Endothelial cell of umbilical vein (primary cell): ENCODE measurements at regions not wholly inside any gene's neighbourhood (a gene's known extent, or its start where the extent isn't known, plus 50 kb on each side); places are given as distances from the start of the nearest gene placed in this dataset.

Source experiments
- BruUV-seq: library from RNA; stranded (reverse); fragments of 400-500 nt; replicated peaks from 2 replicates; lab custom pipeline; 2021; lab: Mats Ljungman, UMichigan
- CTCF ChIA-PET: fragments of 300-600, 350-600 bp; sonication (Branson Sonifier 250); formaldehyde crosslinking; loops from one replicate; lab custom pipeline; 2021; ENCODE audit warnings: antibody characterized with exemption, inconsistent platforms; lab: Charles Lee
- POLR2A ChIA-PET: fragments of 300-600, 350-600 bp; sonication (Branson Sonifier 250); formaldehyde crosslinking; loops from one replicate; lab custom pipeline; 2021; ENCODE audit warnings: antibody characterized with exemption, inconsistent platforms; lab: Charles Lee
- DNase-seq: peaks from one replicate; pipeline ENCODE4 v3.0.0-alpha.2; 2011; ENCODE audit warnings: low read depth, low spot score
- FAIRE-seq: peaks from 2 replicates; lab custom pipeline; 2011; peaks lifted over from hg19 to GRCh38; lab: Jason Lieb, UNC
- H2AFZ ChIP-seq: 2 replicates; pipeline ENCODE4 v1.6.0; 2012; ENCODE audit warnings: low read depth, low read length, control low read depth, inconsistent platforms
- H3K27ac ChIP-seq: 2 replicates; pipeline ENCODE4 v1.5.1; 2011; ENCODE audit warnings: low read depth, mild to moderate bottlenecking, control low read depth, low read length, moderate library complexity; ENCODE audit not compliant: insufficient read depth
- H3K27me3 ChIP-seq, 2 experiments: 2 replicates each; pipeline versions ENCODE4 v1.6.0 to v1.6.1; 2011; ENCODE audit warnings: low read length in 2 of 2, mixed read lengths in 1 of 2; ENCODE audit not compliant: control insufficient read depth in 2 of 2, insufficient read depth in 2 of 2
- H3K36me3 ChIP-seq, 2 experiments: 2 replicates in 1 of 2; 3 replicates in 1 of 2; pipeline ENCODE4 v1.5.1; 2011; ENCODE audit warnings: low read length in 2 of 2, mild to moderate bottlenecking in 1 of 2, moderate library complexity in 1 of 2; ENCODE audit not compliant: control insufficient read depth in 2 of 2, insufficient read depth in 2 of 2; ENCODE audit errors: extremely low read depth in 1 of 2
- H3K4me1 ChIP-seq: 3 replicates; pipeline ENCODE4 v1.5.1; 2011; ENCODE audit warnings: mild to moderate bottlenecking, low read length; ENCODE audit not compliant: control insufficient read depth, insufficient read depth; ENCODE audit errors: extremely low read depth
- H3K4me2 ChIP-seq: 2 replicates; pipeline ENCODE4 v1.6.1; 2011; ENCODE audit warnings: low read length, control low read depth, mixed read lengths; ENCODE audit not compliant: insufficient read depth
- H3K4me3 ChIP-seq, 3 experiments: fragments of 200-600 bp in 1 of 3; sonication (generic), shearing (Covaris generic) in 1 of 3; replicated peaks in 1 of 3; 2 replicates each; pipeline ENCODE4 v1.5.1; 2011 to 2016; ENCODE audit warnings: control low read depth in 3 of 3, low read length in 3 of 3, mild to moderate bottlenecking in 2 of 3, inconsistent platforms in 1 of 3, low read depth in 1 of 3, moderate library complexity in 1 of 3; ENCODE audit not compliant: insufficient read depth in 1 of 3
- H3K79me2 ChIP-seq: 2 replicates; pipeline ENCODE4 v1.6.0; 2012; ENCODE audit warnings: low read length, inconsistent platforms; ENCODE audit not compliant: control insufficient read depth, insufficient read depth
- H3K9ac ChIP-seq: replicated peaks from 2 replicates; pipeline ENCODE3; 2011; ENCODE audit warnings: low read length, control low read depth; ENCODE audit not compliant: insufficient read depth; ENCODE audit errors: extremely low read depth
- H3K9me1 ChIP-seq: replicated peaks from 3 replicates; pipeline ENCODE4 v1.6.0; 2011; ENCODE audit warnings: mild to moderate bottlenecking, low read length; ENCODE audit not compliant: control insufficient read depth, insufficient read depth; ENCODE audit errors: extremely low read depth
- H3K9me3 ChIP-seq: replicated peaks from 2 replicates; pipeline ENCODE4 v1.5.1; 2012; ENCODE audit warnings: low read length, inconsistent platforms; ENCODE audit not compliant: control insufficient read depth, insufficient read depth
- H4K20me1 ChIP-seq: replicated peaks from 2 replicates; pipeline ENCODE3; 2011; ENCODE audit warnings: mild to moderate bottlenecking, low read length; ENCODE audit not compliant: control insufficient read depth, insufficient read depth; ENCODE audit errors: extremely low read depth
- CTCF ChIP-seq, 2 donors: IDR thresholded peaks; 1 replicate in 1 of 2; 2 replicates in 1 of 2; pipeline ENCODE4 v1.5.1; 2011; ENCODE audit warnings: low read length in 2 of 2, mild to moderate bottlenecking in 2 of 2, moderate library complexity in 2 of 2, control low read depth in 1 of 2, inconsistent platforms in 1 of 2, low read depth in 1 of 2; ENCODE audit not compliant: insufficient read depth in 1 of 2; ENCODE audit errors: extremely low read depth in 1 of 2
- EZH2 ChIP-seq: IDR thresholded peaks from 2 replicates; pipeline ENCODE4 v1.6.1; 2012; ENCODE audit warnings: borderline replicate concordance, low read depth, mild to moderate bottlenecking, moderate library complexity, low read length, inconsistent platforms; ENCODE audit not compliant: severe bottlenecking
- FOS ChIP-seq: IDR thresholded peaks from 2 replicates; pipeline ENCODE4 v1.6.1; 2011; ENCODE audit warnings: mild to moderate bottlenecking, low read length, moderate library complexity, borderline replicate concordance; ENCODE audit not compliant: insufficient read depth
- GATA2 ChIP-seq: IDR thresholded peaks from 2 replicates; pipeline ENCODE4 v1.7.0; 2011; ENCODE audit warnings: low read depth, mild to moderate bottlenecking, moderate library complexity, mixed read lengths, low read length; ENCODE audit not compliant: insufficient read length, insufficient read depth
- JUN ChIP-seq: IDR thresholded peaks from 2 replicates; pipeline ENCODE4 v1.6.1; 2011; ENCODE audit warnings: borderline replicate concordance, low read depth; ENCODE audit not compliant: insufficient read length, insufficient read depth
- MAX ChIP-seq: IDR thresholded peaks from 2 replicates; pipeline ENCODE4 v1.6.1; 2011; ENCODE audit not compliant: insufficient read depth, insufficient read length
- MYC ChIP-seq: IDR thresholded peaks from one replicate; pipeline ENCODE4 v1.6.1; 2011; ENCODE audit warnings: mild to moderate bottlenecking, low read depth, low read length
- POLR2A ChIP-seq: IDR thresholded peaks from 2 replicates; pipeline ENCODE4 v1.6.1; 2012; ENCODE audit warnings: low read depth, mild to moderate bottlenecking, control low read depth, low read length
- POLR2AphosphoS5 ChIP-seq: IDR thresholded peaks from 2 replicates; pipeline ENCODE4 v1.6.1; 2012; ENCODE audit warnings: low read depth, mild to moderate bottlenecking, control low read depth, low read length, moderate library complexity; ENCODE audit not compliant: insufficient read depth
- dilution Hi-C: fragments of 300-500 bp; cut with MboI; formaldehyde crosslinking; loops from one replicate; pipeline ENCODE4 v1.15.0; 2019; ENCODE audit warnings: low sequenced_read_pairs; ENCODE audit not compliant: extremely low pct_ligation_motif_present
- intact Hi-C: fragments of 100-400 bp; cut with micrococcal nuclease; formaldehyde crosslinking; loops from one replicate; pipeline ENCODE4 v1.10.0; 2022

- Histone ChIP-seq H3K9ac (no peak overlapping the region), H3K79me2 (no peaks in the 10 kb centered on the region), H2AFZ (no peak overlapping the region), H3K4me1 (no peaks in the 10 kb centered on the region), H3K27me3 (peaks cover 0 to 7% of the 10 kb centered on the region in 2 experiments), H3K36me3 (no peaks in the 10 kb centered on the region), H3K4me3 (no peak overlapping the region), H4K20me1 (no peaks in the 10 kb centered on the region), H3K9me1 (no peaks in the 10 kb centered on the region), H3K4me2 (no peak overlapping the region), H3K27ac (no peak overlapping the region), H3K9me3 (no peaks in the 10 kb centered on the region)
- no TSS peak for BruUV-seq
- no peak for FAIRE-seq
- no peak for TF ChIP-seq POLR2AphosphoS5
- no peak for TF ChIP-seq POLR2A
- TF ChIP-seq JUN = no peak
- no peak for TF ChIP-seq CTCF (IDR thresholded peaks at IDR 0.05; ENCODE audit: extremely low read depth in 1 of 2, insufficient read depth in 1 of 2, low read depth in 1 of 2, low read length in 2 of 2)
- no peak for TF ChIP-seq FOS
- intact Hi-C loops (no loop called here), dilution Hi-C loops (no loop called here)
- CTCF ChIA-PET = interaction anchor here (0.5 to 2.6 kb wide), 4 partner anchors 29 to 525 kb away, joined by 3 to 12 read pairs (median 4); no protein-coding TSS in a partner anchor
- POLR2A ChIA-PET = no interaction called here
- no peak for DNase-seq
Observed at GRCh38 chr9:85479305-85479704, 262.4 kb downstream of the AGTPBP1 start.

- Histone ChIP-seq H2AFZ (no peak overlapping the region), H3K27ac (no peak overlapping the region), H3K9me1 (no peaks in the 10 kb centered on the region), H3K4me2 (no peak overlapping the region), H3K4me3 (no peak overlapping the region), H4K20me1 (no peaks in the 10 kb centered on the region), H3K4me1 (no peaks in the 10 kb centered on the region), H3K36me3 (no peaks in the 10 kb centered on the region), H3K9me3 (no peaks in the 10 kb centered on the region), H3K79me2 (no peaks in the 10 kb centered on the region), H3K9ac (no peak overlapping the region), H3K27me3 (peaks cover 0 to 7% of the 10 kb centered on the region in 2 experiments)
- CTCF ChIA-PET = interaction anchor here (0.6 to 2.6 kb wide), 3 partner anchors 29 to 524 kb away, joined by 3 to 12 read pairs (median 6); no protein-coding TSS in a partner anchor
- intact Hi-C loops (no loop called here), dilution Hi-C loops (no loop called here)
- FAIRE-seq (no peak), DNase-seq (no peak)
- POLR2A ChIA-PET = no interaction called here
- TF ChIP-seq JUN (no peak), MYC (no peak), GATA2 (no peak), EZH2 (no peak), MAX (no peak), CTCF (IDR thresholded peaks at IDR 0.05; ENCODE audit: extremely low read depth in 1 of 2, insufficient read depth in 1 of 2, low read depth in 1 of 2, low read length in 2 of 2) (no peak), POLR2A (no peak), POLR2AphosphoS5 (no peak), FOS (no peak)
- no TSS peak for BruUV-seq
Observed at GRCh38 chr9:85478847-85479246, 262.9 kb downstream of the AGTPBP1 start.
